ENCODE measurements at regions not wholly inside any gene's neighbourhood (a gene's known extent, or its start where the extent isn't known, plus 50 kb on each side); places are given as distances from the start of the nearest gene placed in this dataset.

- TF ChIP-seq ATF2 (IDR thresholded peaks at IDR 0.05; ENCODE audit: low read length): no peak
Observed at GRCh38 chrX:97847885-97848679, 964.4 kb downstream of the RPA4 start (continued).
